ENCODE measurements at regions not wholly inside any gene's neighbourhood (a gene's known extent, or its start where the extent isn't known, plus 50 kb on each side); places are given as distances from the start of the nearest gene placed in this dataset.

DNA sequence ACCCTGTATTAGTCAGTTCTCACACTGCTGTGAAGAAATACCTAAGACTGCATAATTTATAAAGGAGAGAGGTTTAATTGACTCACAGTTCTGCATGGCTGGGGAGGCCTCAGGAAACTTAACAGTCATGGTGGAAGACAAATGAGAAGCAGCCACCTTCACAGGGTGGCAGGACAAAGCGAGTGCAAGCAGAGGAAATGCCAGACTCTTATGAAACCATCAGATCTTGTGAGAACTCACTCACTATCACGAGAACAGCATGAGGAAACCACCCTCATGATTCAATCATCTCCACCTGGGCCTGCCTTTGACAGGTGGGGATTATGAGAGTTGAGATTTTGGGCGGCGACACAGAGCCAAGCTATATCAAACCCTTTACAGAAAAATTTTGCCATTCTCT lies 722.4 kb downstream of the RAB28 start:
- DNase-seq (no peak), ATAC-seq (no peak)
- no peaks in the 10 kb centered on the region for H3K9me3 ChIP-seq
- H3K36me3 ChIP-seq, result no peaks in the 10 kb centered on the region
- no peak overlapping the region for H3K27ac ChIP-seq
- H3K4me1 ChIP-seq, result no peaks in the 10 kb centered on the region
- in situ Hi-C loops (cut with MboI; ENCODE audit: low sequenced_read_pairs in 4 of 4) (no loop called here), intact Hi-C loops (cut with DNase I; ENCODE audit: low total_unique reads) (no loop called here)
- H3K4me3 ChIP-seq, result no peak overlapping the region
- H3K27me3 ChIP-seq, result no peaks in the 10 kb centered on the region
- TF ChIP-seq, protein P1, sequence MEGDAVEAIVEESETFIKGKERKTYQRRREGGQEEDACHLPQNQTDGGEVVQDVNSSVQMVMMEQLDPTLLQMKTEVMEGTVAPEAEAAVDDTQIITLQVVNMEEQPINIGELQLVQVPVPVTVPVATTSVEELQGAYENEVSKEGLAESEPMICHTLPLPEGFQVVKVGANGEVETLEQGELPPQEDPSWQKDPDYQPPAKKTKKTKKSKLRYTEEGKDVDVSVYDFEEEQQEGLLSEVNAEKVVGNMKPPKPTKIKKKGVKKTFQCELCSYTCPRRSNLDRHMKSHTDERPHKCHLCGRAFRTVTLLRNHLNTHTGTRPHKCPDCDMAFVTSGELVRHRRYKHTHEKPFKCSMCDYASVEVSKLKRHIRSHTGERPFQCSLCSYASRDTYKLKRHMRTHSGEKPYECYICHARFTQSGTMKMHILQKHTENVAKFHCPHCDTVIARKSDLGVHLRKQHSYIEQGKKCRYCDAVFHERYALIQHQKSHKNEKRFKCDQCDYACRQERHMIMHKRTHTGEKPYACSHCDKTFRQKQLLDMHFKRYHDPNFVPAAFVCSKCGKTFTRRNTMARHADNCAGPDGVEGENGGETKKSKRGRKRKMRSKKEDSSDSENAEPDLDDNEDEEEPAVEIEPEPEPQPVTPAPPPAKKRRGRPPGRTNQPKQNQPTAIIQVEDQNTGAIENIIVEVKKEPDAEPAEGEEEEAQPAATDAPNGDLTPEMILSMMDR (IDR thresholded peaks at IDR 0.05 in 4 of 5, conservative IDR thresholded peaks at IDR 0.05 in 1 of 5), result no peak
- TF ChIP-seq POLR2A (IDR thresholded peaks at IDR 0.05), result no peak

DNA sequence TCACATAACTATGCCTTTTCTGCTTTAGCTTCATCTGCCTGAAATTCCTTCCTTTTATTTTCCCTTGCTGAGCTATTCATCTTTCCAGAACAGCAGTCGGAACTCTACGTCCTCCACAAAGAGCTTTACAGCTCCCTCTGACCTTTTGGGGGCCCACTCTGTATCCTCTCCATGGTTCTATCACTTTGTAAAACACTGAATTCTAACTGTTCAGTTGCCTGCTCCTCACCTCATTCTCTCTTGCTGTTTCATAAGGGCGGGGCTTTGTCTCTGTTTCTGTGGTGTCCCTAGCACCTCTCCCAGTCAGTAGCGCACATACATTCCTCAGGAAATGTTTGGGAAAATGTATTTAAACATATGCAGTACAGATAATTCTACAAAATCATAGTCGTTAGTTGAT lies 737.0 kb downstream of the RAB28 start:
- ATAC-seq (no peak), DNase-seq (no peak)
- Histone ChIP-seq H3K27me3 (no peaks in the 10 kb centered on the region), H3K4me3 (no peak overlapping the region), H3K4me1 (no peaks in the 10 kb centered on the region), H3K9me3 (no peaks in the 10 kb centered on the region), H3K27ac (no peak overlapping the region), H3K36me3 (no peaks in the 10 kb centered on the region)
- in situ Hi-C loops (cut with MboI; ENCODE audit: low sequenced_read_pairs in 4 of 4), result loop anchor here in 3 of 4 donors (25.0 kb wide), 2 partner anchors 790 to 815 kb away; partner anchors contain the start of gene NKX3-2 (in 1 of the 3)
- TF ChIP-seq, protein P1 (IDR thresholded peaks at IDR 0.05 in 4 of 5, conservative IDR thresholded peaks at IDR 0.05 in 1 of 5), result no peak
- TF ChIP-seq POLR2A (IDR thresholded peaks at IDR 0.05), result no peak
- intact Hi-C loops (cut with DNase I; ENCODE audit: low total_unique reads), result no loop called here

DNA sequence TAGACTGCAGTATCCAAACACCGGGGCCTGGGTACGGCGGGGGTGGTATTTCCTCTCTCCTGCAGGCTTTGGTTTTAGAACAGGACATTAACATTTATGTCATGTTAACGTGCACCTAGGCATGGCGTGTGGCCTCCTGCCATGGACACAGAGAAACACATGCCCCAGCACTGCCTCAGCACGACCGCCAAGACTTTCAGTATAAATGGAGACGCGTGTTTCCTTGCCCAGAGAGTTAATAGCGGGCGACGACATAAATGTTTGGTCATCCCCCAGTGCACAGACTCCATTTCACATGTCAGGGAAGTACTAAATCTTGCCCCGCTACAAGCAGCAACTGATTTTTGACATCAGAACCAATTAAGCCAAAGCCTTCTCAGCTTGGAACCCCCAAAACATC lies 737.9 kb downstream of the RAB28 start:
- intact Hi-C loops (cut with DNase I; ENCODE audit: low total_unique reads) (no loop called here), in situ Hi-C loops (cut with MboI; ENCODE audit: low sequenced_read_pairs in 4 of 4) (loop anchor here in 3 of 4 donors (25.0 kb wide), 2 partner anchors 791 to 816 kb away; partner anchors contain the start of gene NKX3-2 (in 1 of the 3))
- TF ChIP-seq, protein P1 (IDR thresholded peaks at IDR 0.05 in 4 of 5, conservative IDR thresholded peaks at IDR 0.05 in 1 of 5), result no peak
- TF ChIP-seq POLR2A (IDR thresholded peaks at IDR 0.05), result no peak
- Histone ChIP-seq H3K27ac (no peak overlapping the region), H3K36me3 (no peaks in the 10 kb centered on the region), H3K4me1 (no peaks in the 10 kb centered on the region), H3K27me3 (no peaks in the 10 kb centered on the region), H3K9me3 (no peaks in the 10 kb centered on the region), H3K4me3 (no peak overlapping the region)
- no peak for DNase-seq
- no peak for ATAC-seq

DNA sequence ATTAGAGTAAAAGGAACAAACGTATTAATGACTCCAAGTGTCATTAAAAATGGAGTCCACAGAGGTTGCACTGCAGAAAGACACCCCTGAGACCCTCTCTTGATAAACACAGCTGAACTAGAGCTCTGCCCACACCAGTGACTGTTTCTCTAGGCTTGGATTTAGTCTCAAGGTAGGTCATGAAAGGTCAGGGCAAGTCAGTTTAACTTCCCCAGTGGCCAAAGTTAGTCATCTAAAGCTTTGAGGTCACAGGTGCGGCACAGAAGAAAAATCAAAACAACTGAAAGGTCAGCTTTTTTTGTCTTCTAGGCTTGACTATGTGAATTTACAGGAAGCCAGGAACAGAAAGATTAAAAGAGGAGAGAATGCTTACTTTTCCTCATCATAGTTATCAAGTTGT lies 749.6 kb downstream of the RAB28 start:
- in situ Hi-C loops (cut with MboI; ENCODE audit: low sequenced_read_pairs in 4 of 4) (loop anchor here (10.0 to 25.0 kb wide), 3 partner anchors 803 to 828 kb away; partner anchors contain the start of gene NKX3-2 (in 2 of the 4)), intact Hi-C loops (cut with DNase I; ENCODE audit: low total_unique reads) (no loop called here)
- Histone ChIP-seq H3K27ac (no peak overlapping the region), H3K4me1 (no peaks in the 10 kb centered on the region), H3K27me3 (no peaks in the 10 kb centered on the region), H3K9me3 (no peaks in the 10 kb centered on the region), H3K36me3 (no peaks in the 10 kb centered on the region), H3K4me3 (no peak overlapping the region)
- no peak for TF ChIP-seq POLR2A (IDR thresholded peaks at IDR 0.05)
- TF ChIP-seq, protein P1 (IDR thresholded peaks at IDR 0.05 in 4 of 5, conservative IDR thresholded peaks at IDR 0.05 in 1 of 5), result no peak
- ATAC-seq, result no peak
- no peak for DNase-seq

DNA sequence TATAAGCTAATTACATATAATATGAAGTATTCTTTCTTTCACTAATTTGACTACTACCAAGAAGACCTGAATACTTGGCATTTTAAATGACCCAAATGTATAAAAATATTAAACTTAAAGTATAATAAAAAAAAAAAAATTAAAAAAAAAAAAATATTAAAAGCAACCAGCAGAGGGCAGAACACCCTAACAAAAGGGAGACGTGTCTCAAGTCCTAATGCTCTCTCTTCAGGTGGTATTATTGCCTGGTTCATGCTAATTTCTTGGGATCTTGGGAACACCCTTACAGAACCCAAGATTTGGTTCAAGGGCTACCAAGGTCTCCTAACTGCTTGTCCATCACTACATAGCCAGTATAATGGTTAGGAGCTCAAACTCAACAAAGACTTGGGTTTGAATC lies 754.8 kb downstream of the RAB28 start:
- DNase-seq, result no peak
- intact Hi-C loops (cut with DNase I; ENCODE audit: low total_unique reads) (loop anchor here (2.0 kb wide), 1 partner anchor 819 kb away; no protein-coding TSS in a partner anchor), in situ Hi-C loops (cut with MboI; ENCODE audit: low sequenced_read_pairs in 4 of 4) (loop anchor here in 3 of 4 donors (25.0 kb wide), 2 partner anchors 808 to 833 kb away; partner anchors contain the start of gene NKX3-2 (in 1 of the 3))
- Histone ChIP-seq H3K27ac (no peak overlapping the region), H3K4me1 (no peaks in the 10 kb centered on the region), H3K4me3 (no peak overlapping the region), H3K27me3 (no peaks in the 10 kb centered on the region), H3K9me3 (no peaks in the 10 kb centered on the region), H3K36me3 (no peaks in the 10 kb centered on the region)
- TF ChIP-seq POLR2A (IDR thresholded peaks at IDR 0.05), result no peak
- TF ChIP-seq, protein P1 (IDR thresholded peaks at IDR 0.05 in 4 of 5, conservative IDR thresholded peaks at IDR 0.05 in 1 of 5), result peak in 2 of 5 experiments; percentile 26 to 44
- no peak for ATAC-seq
